RKO (cell line): ENCODE measurements at regions not wholly inside any gene's neighbourhood (a gene's known extent, or its start where the extent isn't known, plus 50 kb on each side); places are given as distances from the start of the nearest gene placed in this dataset.
"Not testable (repeated sequence)": the region's sequence is repeated elsewhere in the genome, so short reads cannot be mapped to it uniquely, and the experiment has no call there.

Experiments used
- DNase-seq: peaks from one replicate; pipeline ENCODE4 v3.0.0-alpha.2; 2016; ENCODE audit warnings: low spot score

- not testable (repeated sequence) for DNase-seq
Measured at GRCh38 chr7:85791098-85791497, 604.2 kb upstream of the SEMA3D start.

GRCh38 chr7:85781606-85782005 is 594.8 kb upstream of the SEMA3D start:
- no peak for DNase-seq

GRCh38 chr7:85776691-85777345 is 590.0 kb upstream of the SEMA3D start:
- DNase-seq: no peak

GRCh38 chr7:85775431-85775830 is 588.6 kb upstream of the SEMA3D start:
- no peak for DNase-seq

- no peak for DNase-seq
Measured at GRCh38 chr7:85774986-85775385, 588.1 kb upstream of the SEMA3D start.

GRCh38 chr7:85773116-85773728 is 586.4 kb upstream of the SEMA3D start:
- DNase-seq: no peak

- no peak for DNase-seq
Measured at GRCh38 chr7:85771516-85771915, 584.7 kb upstream of the SEMA3D start.

- no peak for DNase-seq
Measured at GRCh38 chr7:85770332-85770731, 583.5 kb upstream of the SEMA3D start.

GRCh38 chr7:85765698-85766298 is 578.9 kb upstream of the SEMA3D start:
- DNase-seq: no peak

- no peak for DNase-seq
Measured at GRCh38 chr7:85764034-85764433, 577.2 kb upstream of the SEMA3D start.

GRCh38 chr7:85757348-85757747 is 570.5 kb upstream of the SEMA3D start:
- DNase-seq: no peak

GRCh38 chr7:85750454-85750949 is 563.6 kb upstream of the SEMA3D start:
- peak; percentile 2 for DNase-seq

- DNase-seq: no peak
Measured at GRCh38 chr7:85749696-85750453, 563.0 kb upstream of the SEMA3D start.

- DNase-seq: no peak
Measured at GRCh38 chr7:85748861-85749260, 562.0 kb upstream of the SEMA3D start.

- no peak for DNase-seq
Measured at GRCh38 chr7:85737426-85737825, 550.6 kb upstream of the SEMA3D start.

GRCh38 chr7:85736085-85736484 is 549.2 kb upstream of the SEMA3D start:
- DNase-seq: no peak

GRCh38 chr7:85734823-85735222 is 548.0 kb upstream of the SEMA3D start:
- no peak for DNase-seq

GRCh38 chr7:85733169-85733915 is 546.5 kb upstream of the SEMA3D start:
- no peak for DNase-seq

- DNase-seq: no peak
Measured at GRCh38 chr7:85730012-85730411, 543.2 kb upstream of the SEMA3D start.

- DNase-seq: no peak
Measured at GRCh38 chr7:85725026-85725425, 538.2 kb upstream of the SEMA3D start.

- peak; percentile 32 for DNase-seq
Measured at GRCh38 chr7:85719981-85720953, 533.4 kb upstream of the SEMA3D start.
